ENCODE measurements at regions not wholly inside any gene's neighbourhood (a gene's known extent, or its start where the extent isn't known, plus 50 kb on each side); places are given as distances from the start of the nearest gene placed in this dataset.

GRCh38 chr2:7127687-7128086 lies 210.5 kb downstream of the RNF144A start:
- Histone ChIP-seq H3K27me3 (replicated peaks; ENCODE audit: control insufficient read depth, insufficient read depth, low read length) (no peaks in the 10 kb centered on the region; the same call in 1 of the 2 replicates), H3K4me3 (replicated peaks; ENCODE audit: low read depth, low read length) (no peak overlapping the region), H3K36me3 (ENCODE audit: control insufficient read depth, insufficient read depth, low read length) (no peaks in the 10 kb centered on the region)
- no peak for DNase-seq (ENCODE audit: extremely low read depth, insufficient read length)
- TF ChIP-seq, protein P1, sequence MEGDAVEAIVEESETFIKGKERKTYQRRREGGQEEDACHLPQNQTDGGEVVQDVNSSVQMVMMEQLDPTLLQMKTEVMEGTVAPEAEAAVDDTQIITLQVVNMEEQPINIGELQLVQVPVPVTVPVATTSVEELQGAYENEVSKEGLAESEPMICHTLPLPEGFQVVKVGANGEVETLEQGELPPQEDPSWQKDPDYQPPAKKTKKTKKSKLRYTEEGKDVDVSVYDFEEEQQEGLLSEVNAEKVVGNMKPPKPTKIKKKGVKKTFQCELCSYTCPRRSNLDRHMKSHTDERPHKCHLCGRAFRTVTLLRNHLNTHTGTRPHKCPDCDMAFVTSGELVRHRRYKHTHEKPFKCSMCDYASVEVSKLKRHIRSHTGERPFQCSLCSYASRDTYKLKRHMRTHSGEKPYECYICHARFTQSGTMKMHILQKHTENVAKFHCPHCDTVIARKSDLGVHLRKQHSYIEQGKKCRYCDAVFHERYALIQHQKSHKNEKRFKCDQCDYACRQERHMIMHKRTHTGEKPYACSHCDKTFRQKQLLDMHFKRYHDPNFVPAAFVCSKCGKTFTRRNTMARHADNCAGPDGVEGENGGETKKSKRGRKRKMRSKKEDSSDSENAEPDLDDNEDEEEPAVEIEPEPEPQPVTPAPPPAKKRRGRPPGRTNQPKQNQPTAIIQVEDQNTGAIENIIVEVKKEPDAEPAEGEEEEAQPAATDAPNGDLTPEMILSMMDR (IDR thresholded peaks at IDR 0.05; ENCODE audit: insufficient read depth, low read length, poor library complexity, severe bottlenecking) = no peak

GRCh38 chr2:7131261-7131660 lies 214.0 kb downstream of the RNF144A start:
- TF ChIP-seq, protein P1 (IDR thresholded peaks at IDR 0.05; ENCODE audit: insufficient read depth, low read length, poor library complexity, severe bottlenecking) = no peak
- no peak overlapping the region for H3K4me3 ChIP-seq (replicated peaks; ENCODE audit: low read depth, low read length)
- no peak for DNase-seq (ENCODE audit: extremely low read depth, insufficient read length)
- no peaks in the 10 kb centered on the region for H3K36me3 ChIP-seq (ENCODE audit: control insufficient read depth, insufficient read depth, low read length)
- H3K27me3 ChIP-seq (replicated peaks; ENCODE audit: control insufficient read depth, insufficient read depth, low read length) = no peaks in the 10 kb centered on the region

GRCh38 chr2:7132753-7133152 lies 215.5 kb downstream of the RNF144A start:
- no peaks in the 10 kb centered on the region for H3K27me3 ChIP-seq (replicated peaks; ENCODE audit: control insufficient read depth, insufficient read depth, low read length)
- DNase-seq (ENCODE audit: extremely low read depth, insufficient read length) = no peak
- no peaks in the 10 kb centered on the region for H3K36me3 ChIP-seq (ENCODE audit: control insufficient read depth, insufficient read depth, low read length)
- TF ChIP-seq, protein P1 (IDR thresholded peaks at IDR 0.05; ENCODE audit: insufficient read depth, low read length, poor library complexity, severe bottlenecking) = no peak
- no peak overlapping the region for H3K4me3 ChIP-seq (replicated peaks; ENCODE audit: low read depth, low read length)

DNA sequence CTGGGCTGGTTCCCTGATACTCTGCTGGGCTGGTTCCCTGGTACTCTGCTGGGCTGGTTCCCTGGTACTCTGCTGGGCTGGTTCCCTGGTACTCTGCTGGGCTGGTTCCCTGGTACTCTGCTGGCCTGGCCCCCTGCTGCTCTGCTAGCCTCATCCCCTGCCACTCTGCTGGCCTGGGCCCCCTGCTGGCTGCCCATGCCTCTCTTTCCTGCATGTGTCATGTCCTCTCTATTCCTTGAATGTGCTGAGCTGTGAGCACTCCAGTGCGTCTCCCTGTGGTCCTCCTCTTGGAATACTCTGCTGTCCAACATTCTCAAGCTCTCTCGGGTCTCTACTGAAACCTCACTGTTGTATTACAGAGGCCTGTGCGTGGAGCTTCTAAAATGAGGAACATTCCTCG lies 216.3 kb downstream of the RNF144A start:
- no peaks in the 10 kb centered on the region for H3K36me3 ChIP-seq (ENCODE audit: control insufficient read depth, insufficient read depth, low read length)
- TF ChIP-seq, protein P1 (IDR thresholded peaks at IDR 0.05; ENCODE audit: insufficient read depth, low read length, poor library complexity, severe bottlenecking) = peak; percentile 31
- no peak for DNase-seq (ENCODE audit: extremely low read depth, insufficient read length)
- H3K4me3 ChIP-seq (replicated peaks; ENCODE audit: low read depth, low read length) = no peak overlapping the region
- H3K27me3 ChIP-seq (replicated peaks; ENCODE audit: control insufficient read depth, insufficient read depth, low read length) = no peaks in the 10 kb centered on the region

GRCh38 chr2:7140306-7140705 lies 223.1 kb downstream of the RNF144A start:
- no peaks in the 10 kb centered on the region for H3K27me3 ChIP-seq (replicated peaks; ENCODE audit: control insufficient read depth, insufficient read depth, low read length)
- H3K4me3 ChIP-seq (replicated peaks; ENCODE audit: low read depth, low read length) = no peak overlapping the region
- H3K36me3 ChIP-seq (ENCODE audit: control insufficient read depth, insufficient read depth, low read length) = no peaks in the 10 kb centered on the region
- TF ChIP-seq, protein P1 (IDR thresholded peaks at IDR 0.05; ENCODE audit: insufficient read depth, low read length, poor library complexity, severe bottlenecking) = no peak
- no peak for DNase-seq (ENCODE audit: extremely low read depth, insufficient read length)

GRCh38 chr2:7145707-7146106 lies 228.5 kb downstream of the RNF144A start:
- Histone ChIP-seq H3K27me3 (replicated peaks; ENCODE audit: control insufficient read depth, insufficient read depth, low read length) (no peaks in the 10 kb centered on the region), H3K36me3 (ENCODE audit: control insufficient read depth, insufficient read depth, low read length) (no peaks in the 10 kb centered on the region), H3K4me3 (replicated peaks; ENCODE audit: low read depth, low read length) (no peak overlapping the region)
- no peak for DNase-seq (ENCODE audit: extremely low read depth, insufficient read length)
- TF ChIP-seq, protein P1 (IDR thresholded peaks at IDR 0.05; ENCODE audit: insufficient read depth, low read length, poor library complexity, severe bottlenecking) = no peak
